ENCODE measurements at regions not wholly inside any gene's neighbourhood (a gene's known extent, or its start where the extent isn't known, plus 50 kb on each side); places are given as distances from the start of the nearest gene placed in this dataset.
"Not testable (repeated sequence)": the region's sequence is repeated elsewhere in the genome, so short reads cannot be mapped to it uniquely, and the experiment has no call there.

GRCh38 chr5:45171563-45171962 lies 362.8 kb downstream of the MRPS30 start:
- intact Hi-C loops (cut with DNase I): no loop called here
- ATAC-seq: no peak
- 43 to 53% (median 52%) methylated on average over 1 of the region's 1 CpG for WGBS, 4 donors

GRCh38 chr5:45172634-45173033 lies 363.9 kb downstream of the MRPS30 start:
- H3K36me3 ChIP-seq; ATAC-seq; H3K4me3 ChIP-seq; H3K27ac ChIP-seq; H3K9me3 ChIP-seq; H3K4me1 ChIP-seq; H3K27me3 ChIP-seq; intact Hi-C loops (cut with DNase I); DNase-seq: not testable (repeated sequence)
- WGBS, 4 donors: 95 to 97% (median 95%) methylated on average over 11 of the region's 11 CpGs

More at GRCh38 chr5:45171563-45171962, 362.8 kb downstream of the MRPS30 start:
- Histone ChIP-seq H3K36me3 (no peaks in the 10 kb centered on the region), H3K9me3 (no peaks in the 10 kb centered on the region), H3K27me3 (no peaks in the 10 kb centered on the region), H3K4me1 (no peaks in the 10 kb centered on the region), H3K27ac (no peak overlapping the region), H3K4me3 (no peak overlapping the region)
- DNase-seq: no peak
- no peak for TF ChIP-seq POLR2A (IDR thresholded peaks at IDR 0.05)
- TF ChIP-seq CTCF (IDR thresholded peaks at IDR 0.05): no peak

DNA sequence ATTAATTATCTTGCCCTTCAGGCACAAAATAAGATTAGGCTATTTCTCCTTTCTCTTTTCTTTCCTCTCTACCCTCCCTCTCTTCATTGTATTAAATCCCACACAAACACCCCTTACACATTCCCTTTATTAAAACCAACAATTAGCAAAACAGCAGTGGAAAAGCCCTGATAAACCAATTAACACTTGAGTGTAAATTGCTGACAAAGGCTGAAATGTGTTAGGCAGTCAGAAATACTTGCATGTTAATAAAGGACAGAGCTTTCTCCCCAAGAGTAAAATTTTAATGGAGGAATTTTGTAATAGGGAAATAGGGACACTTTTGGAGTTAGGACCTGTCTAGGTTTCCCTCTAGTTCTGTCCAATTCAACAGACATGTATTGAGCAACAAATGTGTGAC lies 370.9 kb downstream of the MRPS30 start:
- no peak overlapping the region for H3K4me3 ChIP-seq
- no peak for TF ChIP-seq CTCF (IDR thresholded peaks at IDR 0.05)
- no peak for TF ChIP-seq POLR2A (IDR thresholded peaks at IDR 0.05)
- H3K4me1 ChIP-seq: peaks cover 0 to 20% (median 4%) of the 10 kb centered on the region in 12 donors
- DNase-seq (no peak), ATAC-seq (no peak)
- H3K27ac ChIP-seq: no peak overlapping the region
- H3K9me3 ChIP-seq: no peaks in the 10 kb centered on the region
- no peaks in the 10 kb centered on the region for H3K27me3 ChIP-seq
- no peaks in the 10 kb centered on the region for H3K36me3 ChIP-seq
- intact Hi-C loops (cut with DNase I): no loop called here

DNA sequence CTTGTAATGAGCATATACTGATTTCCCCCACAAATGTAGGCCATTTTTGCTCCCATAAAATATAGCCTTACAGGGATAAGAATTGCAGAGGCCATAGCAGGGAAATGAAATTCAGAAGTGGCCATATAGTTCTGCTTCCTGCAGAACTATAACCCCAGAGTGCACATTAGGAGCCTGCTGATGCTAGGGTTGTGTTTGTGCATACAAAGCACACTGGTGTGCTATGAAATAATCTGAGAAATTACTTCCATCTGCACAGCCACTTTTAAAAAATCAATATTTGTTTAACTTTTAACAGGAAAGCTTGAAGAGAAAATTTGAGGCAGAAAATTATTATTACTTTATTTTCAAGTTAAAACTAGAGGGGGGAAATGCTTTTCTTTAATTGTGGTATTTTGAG lies 380.3 kb downstream of the MRPS30 start:
- no peak for DNase-seq
- intact Hi-C loops (cut with DNase I): no loop called here
- no peaks in the 10 kb centered on the region for H3K27me3 ChIP-seq
- no peaks in the 10 kb centered on the region for H3K36me3 ChIP-seq
- no peak for TF ChIP-seq POLR2A (IDR thresholded peaks at IDR 0.05)
- TF ChIP-seq CTCF (IDR thresholded peaks at IDR 0.05): no peak
- ATAC-seq: no peak
- H3K4me1 ChIP-seq: no peaks in the 10 kb centered on the region
- H3K27ac ChIP-seq: no peak overlapping the region
- H3K9me3 ChIP-seq: no peaks in the 10 kb centered on the region
- no peak overlapping the region for H3K4me3 ChIP-seq

GRCh38 chr5:45189481-45189880 lies 380.7 kb downstream of the MRPS30 start:
- H3K27me3 ChIP-seq: no peaks in the 10 kb centered on the region
- no peak for ATAC-seq
- H3K27ac ChIP-seq: no peak overlapping the region
- no peaks in the 10 kb centered on the region for H3K9me3 ChIP-seq
- TF ChIP-seq POLR2A (IDR thresholded peaks at IDR 0.05): no peak
- TF ChIP-seq CTCF (IDR thresholded peaks at IDR 0.05): no peak
- H3K36me3 ChIP-seq: no peaks in the 10 kb centered on the region
- intact Hi-C loops (cut with DNase I): no loop called here
- H3K4me3 ChIP-seq: no peak overlapping the region
- WGBS, 4 donors: 38 to 52% (median 43%) methylated on average over 5 of the region's 5 CpGs
- no peak for DNase-seq
- no peaks in the 10 kb centered on the region for H3K4me1 ChIP-seq

Measured in heart left ventricle (tissue), 16 donors.